GM04503 (cell line): ENCODE measurements at regions not wholly inside any gene's neighbourhood (a gene's known extent, or its start where the extent isn't known, plus 50 kb on each side); places are given as distances from the start of the nearest gene placed in this dataset.

Experiments used
- DNase-seq: peaks from one replicate; pipeline ENCODE4 v3.0.0-alpha.2; 2012; ENCODE audit warnings: low read depth

- DNase-seq = peak; percentile 81
These were observed 64.7 kb upstream of the TLK1 start for GRCh38 chr2:171225302-171225980.

DNA sequence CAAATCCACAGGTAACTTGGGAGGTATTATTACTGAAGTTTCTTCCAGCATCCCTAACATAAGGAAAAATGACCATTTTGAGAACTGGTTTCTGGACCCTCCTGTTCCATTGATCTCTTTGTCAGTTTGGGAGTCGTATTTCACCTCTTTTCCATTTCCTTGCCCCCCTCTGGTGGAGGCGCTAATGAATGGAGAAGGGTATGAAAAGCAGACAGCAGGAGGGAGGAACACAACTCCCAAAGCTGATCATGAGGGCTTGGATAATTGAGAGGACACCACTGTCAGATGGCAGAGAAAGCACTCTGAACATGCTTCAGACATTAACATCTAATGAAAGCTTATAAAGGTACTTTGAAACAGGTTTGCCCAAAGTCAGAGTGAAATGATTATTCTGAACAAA, 56.6 kb upstream of the TLK1 start:
- no peak for DNase-seq

GRCh38 chr2:171216631-171217030, 55.9 kb upstream of the TLK1 start:
- DNase-seq = no peak

DNA sequence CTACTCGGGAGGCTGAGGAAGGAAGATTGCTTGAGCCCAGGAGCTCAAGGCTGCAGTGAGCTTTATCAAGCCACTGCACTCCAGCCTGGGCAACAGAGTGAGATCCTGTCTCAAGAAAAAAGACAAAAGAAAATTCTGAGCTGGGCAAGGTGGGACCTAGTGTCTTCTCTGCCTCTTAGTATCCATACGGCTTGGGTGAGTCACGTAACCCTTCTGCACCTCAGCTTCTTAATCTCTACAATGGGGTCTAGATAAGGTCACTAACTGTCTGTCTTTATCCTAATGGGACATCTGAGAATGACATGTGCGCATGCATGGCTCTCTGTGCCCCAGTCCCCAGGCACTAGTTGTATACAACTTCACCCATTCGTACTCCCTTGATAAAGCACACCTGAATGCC, 53.4 kb upstream of the TLK1 start:
- DNase-seq = no peak

DNA sequence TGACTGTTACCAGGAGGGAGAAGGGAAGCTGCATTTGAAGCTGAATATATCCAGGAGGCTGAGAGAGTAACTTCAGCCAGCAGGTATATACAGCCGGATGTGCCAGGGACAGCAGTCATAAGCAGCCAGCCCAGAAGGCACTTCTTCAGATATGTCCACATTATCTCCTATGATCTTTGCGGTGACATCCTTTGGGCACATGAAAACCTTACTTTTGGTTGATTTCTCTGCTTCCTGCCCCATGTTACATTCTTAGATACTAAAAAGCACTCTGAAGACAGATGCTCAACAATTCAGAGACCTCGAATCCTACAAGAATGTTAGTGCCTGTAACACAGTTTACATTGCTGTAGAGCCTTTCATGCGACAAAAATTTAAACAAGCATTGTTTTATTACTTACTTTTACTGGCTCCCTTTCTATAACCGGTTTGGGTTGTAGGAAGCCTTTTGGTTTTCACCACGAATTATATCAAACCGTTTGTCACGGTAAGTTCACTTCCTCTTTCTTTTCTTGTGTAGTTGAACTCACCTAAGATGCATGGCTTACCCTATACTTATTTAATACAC, 50.3 kb upstream of the TLK1 start:
- peak; percentile 32 for DNase-seq
